GM12872 (cell line): ENCODE measurements at regions not wholly inside any gene's neighbourhood (a gene's known extent, or its start where the extent isn't known, plus 50 kb on each side); places are given as distances from the start of the nearest gene placed in this dataset.

Source experiments
- TF ChIP-seq, protein P1 (sequence below): IDR thresholded peaks from 3 replicates; pipeline ENCODE4 v1.5.1; 2011; ENCODE audit warnings: low read depth, mild to moderate bottlenecking, low read length, moderate library complexity; ENCODE audit not compliant: insufficient read depth

GRCh38 chr5:169474226-169474625 is 109.3 kb upstream of the SPDL1 start:
- TF ChIP-seq, protein P1, sequence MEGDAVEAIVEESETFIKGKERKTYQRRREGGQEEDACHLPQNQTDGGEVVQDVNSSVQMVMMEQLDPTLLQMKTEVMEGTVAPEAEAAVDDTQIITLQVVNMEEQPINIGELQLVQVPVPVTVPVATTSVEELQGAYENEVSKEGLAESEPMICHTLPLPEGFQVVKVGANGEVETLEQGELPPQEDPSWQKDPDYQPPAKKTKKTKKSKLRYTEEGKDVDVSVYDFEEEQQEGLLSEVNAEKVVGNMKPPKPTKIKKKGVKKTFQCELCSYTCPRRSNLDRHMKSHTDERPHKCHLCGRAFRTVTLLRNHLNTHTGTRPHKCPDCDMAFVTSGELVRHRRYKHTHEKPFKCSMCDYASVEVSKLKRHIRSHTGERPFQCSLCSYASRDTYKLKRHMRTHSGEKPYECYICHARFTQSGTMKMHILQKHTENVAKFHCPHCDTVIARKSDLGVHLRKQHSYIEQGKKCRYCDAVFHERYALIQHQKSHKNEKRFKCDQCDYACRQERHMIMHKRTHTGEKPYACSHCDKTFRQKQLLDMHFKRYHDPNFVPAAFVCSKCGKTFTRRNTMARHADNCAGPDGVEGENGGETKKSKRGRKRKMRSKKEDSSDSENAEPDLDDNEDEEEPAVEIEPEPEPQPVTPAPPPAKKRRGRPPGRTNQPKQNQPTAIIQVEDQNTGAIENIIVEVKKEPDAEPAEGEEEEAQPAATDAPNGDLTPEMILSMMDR = no peak

DNA sequence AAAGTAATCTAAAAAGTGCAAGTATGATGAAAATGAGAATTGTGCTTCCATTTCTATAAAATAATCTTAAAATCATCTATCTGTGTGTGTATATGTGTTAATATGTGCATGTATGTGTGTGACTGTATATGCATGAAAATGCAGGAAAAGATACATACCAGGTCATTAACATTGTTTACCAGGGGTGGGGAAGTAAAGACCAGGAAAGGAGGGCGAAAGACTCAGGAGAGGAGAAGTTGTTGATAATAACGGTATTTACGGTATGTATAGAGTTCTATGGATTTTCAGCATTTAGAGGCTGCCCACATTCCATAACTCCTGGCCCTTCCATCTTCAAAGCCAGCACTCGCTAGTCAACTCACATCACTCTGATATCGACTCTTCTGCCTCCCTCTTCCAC is 111.0 kb upstream of the SPDL1 start:
- TF ChIP-seq, protein P1 = no peak

GRCh38 chr5:169471021-169471420 is 112.6 kb upstream of the SPDL1 start:
- TF ChIP-seq, protein P1 = no peak

GRCh38 chr5:169467041-169467771 is 116.4 kb upstream of the SPDL1 start:
- TF ChIP-seq, protein P1 = no peak

- TF ChIP-seq, protein P1 = no peak
These were observed 122.7 kb upstream of the SPDL1 start for GRCh38 chr5:169460896-169461295.

DNA sequence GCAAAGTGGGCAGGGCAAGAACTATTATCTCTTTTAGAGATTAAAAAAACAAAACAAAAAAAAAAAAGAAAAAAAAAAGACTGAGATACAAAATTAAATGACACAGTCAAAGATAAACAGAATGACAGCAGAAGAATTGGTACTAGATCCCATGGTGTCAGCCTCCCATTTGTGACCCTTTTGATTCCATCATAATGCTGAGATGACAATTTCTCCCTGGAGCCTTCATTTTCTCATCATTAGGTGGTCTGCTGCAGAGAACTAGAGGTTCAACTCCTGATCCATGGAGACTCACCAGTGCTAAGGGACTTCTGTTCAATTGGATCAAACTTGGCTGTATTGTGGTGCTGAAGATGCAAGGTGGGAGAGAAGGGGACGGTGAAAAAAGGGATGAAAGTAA is 123.5 kb upstream of the SPDL1 start:
- TF ChIP-seq, protein P1 = no peak

DNA sequence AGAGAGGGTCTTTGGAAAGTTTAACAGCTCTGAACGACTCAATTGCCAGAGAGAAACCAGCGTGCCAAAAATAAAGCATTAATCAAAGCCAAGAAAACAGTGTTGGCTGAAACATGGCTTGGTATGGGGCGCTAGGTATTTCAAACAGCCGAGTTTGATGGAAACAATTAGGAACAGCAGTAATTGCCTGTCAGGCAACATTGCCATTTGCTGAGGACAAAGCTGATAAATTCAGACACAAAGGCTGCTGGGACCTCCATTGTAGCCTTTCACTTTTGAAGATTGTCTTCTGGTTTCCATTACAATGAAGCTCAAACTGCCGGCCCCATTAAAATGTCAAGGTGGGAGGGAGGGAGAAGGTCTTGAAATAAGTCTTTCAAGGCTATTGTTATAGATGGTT is 125.4 kb upstream of the SPDL1 start:
- TF ChIP-seq, protein P1 = no peak

GRCh38 chr5:169450464-169450863 is 133.1 kb upstream of the SPDL1 start:
- TF ChIP-seq, protein P1 = no peak
